HT-29 (cell line): ENCODE measurements at regions not wholly inside any gene's neighbourhood (a gene's known extent, or its start where the extent isn't known, plus 50 kb on each side); places are given as distances from the start of the nearest gene placed in this dataset.

Source experiments
- DNase-seq: peaks from one replicate; pipeline ENCODE4 v3.0.0-alpha.2; 2015; ENCODE audit warnings: low spot score

- no peak for DNase-seq
Measured at GRCh38 chr3:187929112-187929816, 184.0 kb upstream of the BCL6 start.

- no peak for DNase-seq
Measured at GRCh38 chr3:187930021-187930420, 184.8 kb upstream of the BCL6 start.

DNA sequence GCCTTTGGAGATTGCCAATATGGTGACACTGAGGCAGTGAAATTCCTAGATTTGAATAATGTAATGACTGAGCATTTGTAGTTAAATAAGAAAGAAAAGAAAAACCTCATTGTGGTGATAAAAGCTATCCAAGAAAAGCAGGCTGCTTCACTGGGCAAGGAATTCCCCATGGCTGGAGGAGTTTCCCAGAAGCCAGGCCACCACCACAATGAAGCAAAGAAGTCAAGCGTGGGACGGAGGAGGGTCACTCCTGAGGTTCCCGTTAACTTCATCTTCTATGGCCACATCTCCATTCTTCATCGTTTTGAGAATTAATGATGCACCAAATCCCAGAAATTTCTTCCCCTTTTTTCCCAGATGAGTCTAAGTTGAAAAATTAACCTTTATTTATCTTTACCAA lies 185.8 kb upstream of the BCL6 start:
- no peak for DNase-seq

DNA sequence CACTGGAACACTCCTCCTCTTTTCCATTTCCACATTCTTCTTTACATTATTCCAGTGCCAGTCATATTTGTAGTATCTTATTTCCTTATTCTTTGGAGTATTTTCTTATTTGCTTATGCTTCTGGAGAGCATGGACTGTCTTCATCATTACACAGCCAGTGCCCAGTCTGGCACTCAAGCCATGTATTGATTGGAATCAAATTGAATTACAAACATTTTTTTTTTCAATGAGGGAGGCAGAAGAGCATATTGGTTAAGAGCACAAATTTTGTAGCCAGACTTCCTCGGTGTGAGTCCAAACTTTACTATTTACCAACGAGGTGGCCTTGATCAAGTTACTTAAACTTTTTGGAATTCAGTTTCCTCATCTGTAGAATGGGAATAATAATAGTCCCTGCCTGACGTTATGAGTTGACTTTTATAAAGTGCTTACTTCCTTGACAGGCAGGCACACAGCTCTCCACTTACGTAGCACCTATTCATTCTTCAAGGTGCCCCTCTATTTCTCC lies 186.6 kb upstream of the BCL6 start:
- DNase-seq, result no peak

GRCh38 chr3:187932530-187932929 lies 187.3 kb upstream of the BCL6 start:
- no peak for DNase-seq

- DNase-seq, result no peak
Measured at GRCh38 chr3:187935623-187936156, 190.4 kb upstream of the BCL6 start.

- no peak for DNase-seq
Measured at GRCh38 chr3:187936676-187937075, 191.4 kb upstream of the BCL6 start.

DNA sequence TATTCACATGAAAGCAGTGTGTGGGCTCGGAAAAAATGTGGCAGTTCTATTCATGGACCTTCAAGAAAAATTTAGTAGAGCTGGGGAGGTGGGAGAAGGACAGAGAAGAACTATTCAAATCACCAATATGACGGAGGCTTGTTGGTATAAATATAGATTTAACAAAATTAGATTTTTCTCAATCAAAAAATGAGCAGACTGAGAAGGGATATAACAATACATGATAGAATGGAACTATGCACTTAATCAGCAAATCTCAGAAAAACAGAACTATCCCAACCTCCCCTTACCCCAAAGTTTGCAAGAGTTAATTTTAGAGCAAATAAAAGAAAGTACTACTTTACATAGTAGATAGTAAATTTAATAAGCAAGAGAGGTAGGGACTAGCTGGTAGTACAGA lies 194.6 kb upstream of the BCL6 start:
- DNase-seq, result no peak

- DNase-seq, result no peak
Measured at GRCh38 chr3:187941135-187941847, 196.0 kb upstream of the BCL6 start.

DNA sequence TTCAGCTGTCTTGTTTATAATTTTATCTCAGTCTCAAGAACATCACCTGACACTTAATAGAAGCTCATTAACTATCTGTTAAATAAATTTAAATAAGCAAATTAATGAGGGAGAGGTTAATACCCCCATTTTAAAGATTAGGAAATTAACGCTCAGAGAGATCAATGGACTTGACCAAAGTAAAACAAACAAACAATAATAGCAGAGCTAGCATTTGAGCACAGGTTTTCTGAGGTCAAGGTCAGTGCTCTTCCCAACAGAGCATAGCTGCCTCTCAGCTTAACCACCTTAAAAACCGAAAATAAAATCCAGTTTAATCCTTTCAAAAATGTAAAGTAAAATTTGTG lies 196.6 kb upstream of the BCL6 start:
- DNase-seq, result no peak

DNA sequence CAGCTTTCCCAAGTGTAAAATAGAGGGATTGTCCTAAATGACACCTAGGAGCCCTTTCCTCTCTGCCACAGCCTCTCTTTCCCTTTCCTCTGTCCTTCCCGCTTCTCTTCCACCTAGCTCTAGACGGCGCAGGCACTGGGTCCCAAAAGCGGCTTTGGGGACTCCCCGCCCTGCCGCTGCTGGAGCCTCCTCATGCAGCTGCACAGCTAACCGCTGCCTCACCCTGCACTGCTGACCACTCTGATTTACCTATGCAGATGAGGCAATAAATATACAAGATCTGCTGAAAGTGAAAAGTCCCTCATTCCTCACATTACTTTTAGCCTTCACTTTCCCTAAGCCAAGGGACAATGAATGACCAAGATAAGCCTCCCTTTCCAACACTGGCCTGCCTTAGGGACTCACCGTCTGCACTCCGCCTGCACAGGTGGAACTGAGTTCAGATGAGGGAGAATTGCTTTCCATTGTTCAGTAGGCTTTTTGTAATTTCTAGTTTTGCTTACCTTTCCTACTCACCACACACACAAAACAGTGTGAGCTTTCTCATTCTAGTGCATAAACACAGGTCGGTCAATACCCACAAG lies 197.5 kb upstream of the BCL6 start:
- DNase-seq, result peak; percentile 9

- DNase-seq, result peak; percentile 90
Measured at GRCh38 chr3:187943677-187944389, 198.6 kb upstream of the BCL6 start.

GRCh38 chr3:187944390-187945179 lies 199.3 kb upstream of the BCL6 start:
- DNase-seq, result peak; percentile 29

DNA sequence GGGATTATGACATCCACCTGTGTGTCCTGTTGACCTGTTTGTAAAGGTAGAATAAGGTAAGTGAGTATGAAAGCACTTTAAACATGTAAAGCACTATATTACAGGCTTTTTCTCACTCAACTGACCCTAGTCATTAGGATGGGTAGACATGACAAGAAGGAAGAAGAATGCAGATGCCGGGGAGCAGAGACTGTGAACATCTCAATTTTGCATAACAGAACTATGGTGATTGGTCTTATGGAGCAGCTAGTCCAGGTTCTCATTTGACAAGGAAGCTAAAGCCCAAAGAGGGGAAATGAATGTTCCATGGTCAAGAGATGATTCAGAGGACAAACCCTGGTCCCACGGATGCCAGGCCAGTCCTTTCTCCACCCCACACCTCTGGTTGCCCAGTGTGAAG lies 200.1 kb upstream of the BCL6 start:
- DNase-seq, result no peak

GRCh38 chr3:187946163-187946691 lies 201.0 kb upstream of the BCL6 start:
- no peak for DNase-seq

DNA sequence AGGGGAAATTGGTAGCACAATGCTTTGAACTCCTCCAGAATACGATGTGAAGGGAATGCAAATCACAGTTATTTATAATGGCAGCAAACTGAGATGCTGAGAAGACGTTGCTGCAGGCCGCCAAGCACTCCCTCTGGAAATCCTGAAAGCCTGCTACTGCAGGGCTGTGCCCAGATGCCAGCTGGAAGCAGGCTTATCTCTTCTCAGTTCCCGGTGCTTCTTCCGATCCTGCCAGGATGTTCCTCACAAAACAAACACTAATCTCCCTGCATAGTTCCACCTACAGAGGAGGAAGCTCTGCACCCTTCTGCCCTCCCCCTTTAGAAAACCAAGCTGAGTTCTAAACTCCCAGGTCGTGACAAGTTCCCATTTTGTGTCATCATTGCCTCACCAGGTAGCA lies 201.7 kb upstream of the BCL6 start:
- peak; percentile 16 for DNase-seq

GRCh38 chr3:187947927-187948682 lies 202.8 kb upstream of the BCL6 start:
- DNase-seq, result no peak

- DNase-seq, result no peak
Measured at GRCh38 chr3:187949093-187949820, 204.0 kb upstream of the BCL6 start.

GRCh38 chr3:187950671-187951070 lies 203.3 kb upstream of the LPP start:
- no peak for DNase-seq
